SH-SY5Y (cell line): ENCODE measurements at regions not wholly inside any gene's neighbourhood (a gene's known extent, or its start where the extent isn't known, plus 50 kb on each side); places are given as distances from the start of the nearest gene placed in this dataset.

Source experiments
- GATA2 ChIP-seq: IDR thresholded peaks from 2 replicates; pipeline ENCODE4 v1.6.1; 2011; ENCODE audit warnings: mild to moderate bottlenecking, low read depth, low read length
- GATA3 ChIP-seq: IDR thresholded peaks from 2 replicates; pipeline ENCODE4 v1.6.1; 2011; ENCODE audit warnings: low read depth, mild to moderate bottlenecking, low read length, moderate library complexity

DNA sequence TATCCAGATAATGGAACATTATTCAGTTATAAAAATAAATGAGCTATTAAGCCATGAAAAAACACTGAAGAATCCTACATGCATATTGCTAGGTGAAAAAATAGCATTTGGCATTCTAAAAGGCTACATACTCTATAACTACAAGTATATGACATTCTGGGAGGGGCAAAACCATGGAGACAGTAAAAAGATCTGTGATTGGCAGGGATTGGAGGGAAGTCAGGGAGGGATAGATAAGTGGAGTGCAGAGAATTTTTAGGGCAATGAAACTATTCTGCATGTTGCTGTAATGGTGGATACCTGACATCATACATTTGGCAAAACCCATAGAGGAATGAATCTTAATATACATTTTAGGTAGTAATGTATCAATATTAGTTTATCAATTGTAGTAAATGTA lies 63.1 kb upstream of the SLC38A2 start:
- no peak for TF ChIP-seq GATA2
- no peak for TF ChIP-seq GATA3
